RWPE2 (cell line): ENCODE measurements at regions not wholly inside any gene's neighbourhood (a gene's known extent, or its start where the extent isn't known, plus 50 kb on each side); places are given as distances from the start of the nearest gene placed in this dataset.

ENCODE experiments used
- ATAC-seq: fragments of 200-7000 bp; cut with Tn5 transposase; 3 replicates; pipeline ENCODE4 v1.9.1; 2021; ENCODE audit warnings: low read depth
- DNase-seq: peaks from one replicate; pipeline ENCODE4 v3.0.0-alpha.2; 2020; ENCODE audit warnings: low spot score
- H3K27ac ChIP-seq: fragments of 450-650 bp; 2 replicates; pipeline ENCODE4 v1.5.1; 2017; ENCODE audit warnings: mild to moderate bottlenecking; ENCODE audit not compliant: poor library complexity, severe bottlenecking
- H3K27me3 ChIP-seq: fragments of 250-450 bp; sonication (Bioruptor Pico); 2 replicates; pipeline ENCODE4 v1.5.1; 2021; ENCODE audit warnings: mild to moderate bottlenecking, moderate library complexity; ENCODE audit not compliant: insufficient read depth, poor library complexity, severe bottlenecking
- H3K36me3 ChIP-seq: fragments of 250-450 bp; sonication (Bioruptor Pico); 2 replicates; pipeline ENCODE4 v1.5.1; 2020; ENCODE audit warnings: low read depth, mild to moderate bottlenecking, moderate library complexity
- H3K4me1 ChIP-seq: fragments of 250-450 bp; sonication (Bioruptor Pico); 2 replicates; pipeline ENCODE4 v1.5.1; 2021; ENCODE audit warnings: mild to moderate bottlenecking, moderate library complexity; ENCODE audit not compliant: insufficient read depth, poor library complexity, severe bottlenecking
- H3K4me3 ChIP-seq: fragments of 250-450 bp; sonication (Bioruptor Pico); 2 replicates; pipeline ENCODE4 v1.5.1; 2021; ENCODE audit warnings: mild to moderate bottlenecking, moderate library complexity; ENCODE audit not compliant: severe bottlenecking
- H3K9me3 ChIP-seq: fragments of 250-450 bp; sonication (Bioruptor Pico); 2 replicates; pipeline ENCODE4 v1.5.1; 2021; ENCODE audit warnings: mild to moderate bottlenecking, moderate library complexity; ENCODE audit not compliant: severe bottlenecking
- TF ChIP-seq, protein P1 (sequence below): fragments of 450-650 bp; IDR thresholded peaks from one replicate; pipeline ENCODE4 v1.5.1; 2017; ENCODE audit warnings: mild to moderate bottlenecking, moderate library complexity; ENCODE audit not compliant: poor library complexity, severe bottlenecking

DNA sequence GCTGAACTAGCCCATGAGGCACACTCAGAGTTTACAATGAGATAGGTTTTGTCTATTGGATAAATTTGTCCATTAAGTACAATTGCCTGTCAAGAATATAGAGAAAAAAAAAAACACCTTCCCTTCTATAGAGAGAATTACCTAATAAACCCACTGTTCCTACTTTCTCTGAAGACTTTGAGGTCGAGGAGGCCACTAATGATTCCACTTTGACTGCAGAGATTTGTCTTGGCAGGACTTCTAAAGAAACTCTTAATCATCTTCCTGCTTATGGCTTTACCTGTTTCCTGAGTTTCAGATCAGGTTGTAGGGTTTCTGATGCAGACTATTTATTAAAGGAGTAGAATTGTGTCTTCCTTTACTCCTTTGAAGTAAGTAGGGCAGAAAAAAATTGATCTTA, 342.4 kb upstream of the KCNMB2 start:
- ATAC-seq (peak; percentile 79), DNase-seq (no peak)
- peaks cover 21% of the 10 kb centered on the region for H3K4me1 ChIP-seq
- H3K27me3 ChIP-seq: no peaks in the 10 kb centered on the region
- no peaks in the 10 kb centered on the region for H3K9me3 ChIP-seq
- H3K36me3 ChIP-seq: no peaks in the 10 kb centered on the region
- no peak overlapping the region for H3K27ac ChIP-seq
- TF ChIP-seq, protein P1, sequence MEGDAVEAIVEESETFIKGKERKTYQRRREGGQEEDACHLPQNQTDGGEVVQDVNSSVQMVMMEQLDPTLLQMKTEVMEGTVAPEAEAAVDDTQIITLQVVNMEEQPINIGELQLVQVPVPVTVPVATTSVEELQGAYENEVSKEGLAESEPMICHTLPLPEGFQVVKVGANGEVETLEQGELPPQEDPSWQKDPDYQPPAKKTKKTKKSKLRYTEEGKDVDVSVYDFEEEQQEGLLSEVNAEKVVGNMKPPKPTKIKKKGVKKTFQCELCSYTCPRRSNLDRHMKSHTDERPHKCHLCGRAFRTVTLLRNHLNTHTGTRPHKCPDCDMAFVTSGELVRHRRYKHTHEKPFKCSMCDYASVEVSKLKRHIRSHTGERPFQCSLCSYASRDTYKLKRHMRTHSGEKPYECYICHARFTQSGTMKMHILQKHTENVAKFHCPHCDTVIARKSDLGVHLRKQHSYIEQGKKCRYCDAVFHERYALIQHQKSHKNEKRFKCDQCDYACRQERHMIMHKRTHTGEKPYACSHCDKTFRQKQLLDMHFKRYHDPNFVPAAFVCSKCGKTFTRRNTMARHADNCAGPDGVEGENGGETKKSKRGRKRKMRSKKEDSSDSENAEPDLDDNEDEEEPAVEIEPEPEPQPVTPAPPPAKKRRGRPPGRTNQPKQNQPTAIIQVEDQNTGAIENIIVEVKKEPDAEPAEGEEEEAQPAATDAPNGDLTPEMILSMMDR: no peak
- no peak overlapping the region for H3K4me3 ChIP-seq

DNA sequence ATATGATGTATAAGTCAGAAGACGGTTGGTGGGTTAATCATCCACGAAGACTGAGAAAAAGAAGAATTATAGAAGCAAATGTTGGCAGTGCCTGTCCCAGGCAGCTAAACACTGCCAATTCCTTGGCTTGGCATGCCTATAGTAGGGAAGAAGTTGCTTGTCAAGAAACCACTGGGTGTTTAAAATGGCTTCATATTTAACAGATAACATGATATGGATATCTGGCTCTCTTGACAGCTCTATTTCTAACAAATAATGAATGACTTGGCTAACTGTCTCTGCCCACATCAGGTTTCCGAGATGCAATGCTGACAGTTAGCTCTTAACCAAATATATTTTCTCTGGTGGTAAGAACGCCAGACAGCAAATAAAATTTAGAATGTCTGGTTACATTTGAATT, 341.7 kb upstream of the KCNMB2 start:
- ATAC-seq (no peak), DNase-seq (no peak)
- no peak overlapping the region for H3K27ac ChIP-seq

DNA sequence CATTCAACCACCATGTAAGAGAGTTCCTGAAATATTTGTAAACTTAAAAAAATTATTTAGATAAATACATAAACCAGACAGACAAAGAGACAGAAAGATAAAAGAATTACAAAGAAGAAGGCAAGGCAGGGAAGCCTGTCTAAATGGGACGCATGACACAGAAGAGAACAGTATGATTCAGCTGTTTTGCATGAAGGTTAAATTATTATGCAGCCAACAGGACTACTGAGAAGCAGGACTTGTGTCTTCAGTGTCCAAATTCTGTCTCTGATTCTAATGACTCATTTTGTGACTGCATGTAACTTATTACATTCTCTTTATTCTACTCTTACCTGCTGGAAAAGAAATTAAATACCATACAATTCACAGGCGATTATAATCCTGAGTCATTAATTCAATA, 340.4 kb upstream of the KCNMB2 start:
- peak; percentile 81 for ATAC-seq
- no peaks in the 10 kb centered on the region for H3K27me3 ChIP-seq
- DNase-seq: no peak
- H3K4me1 ChIP-seq: peaks cover 21% of the 10 kb centered on the region
- no peaks in the 10 kb centered on the region for H3K9me3 ChIP-seq
- H3K36me3 ChIP-seq: no peaks in the 10 kb centered on the region
- no peak overlapping the region for H3K4me3 ChIP-seq
- TF ChIP-seq, protein P1: no peak
- H3K27ac ChIP-seq: no peak overlapping the region

More for the DNA sequence above, 341.7 kb upstream of the KCNMB2 start:
- TF ChIP-seq, protein P1: no peak
- Histone ChIP-seq H3K4me1 (peaks cover 21% of the 10 kb centered on the region), H3K9me3 (no peaks in the 10 kb centered on the region), H3K4me3 (no peak overlapping the region), H3K36me3 (no peaks in the 10 kb centered on the region), H3K27me3 (no peaks in the 10 kb centered on the region)

DNA sequence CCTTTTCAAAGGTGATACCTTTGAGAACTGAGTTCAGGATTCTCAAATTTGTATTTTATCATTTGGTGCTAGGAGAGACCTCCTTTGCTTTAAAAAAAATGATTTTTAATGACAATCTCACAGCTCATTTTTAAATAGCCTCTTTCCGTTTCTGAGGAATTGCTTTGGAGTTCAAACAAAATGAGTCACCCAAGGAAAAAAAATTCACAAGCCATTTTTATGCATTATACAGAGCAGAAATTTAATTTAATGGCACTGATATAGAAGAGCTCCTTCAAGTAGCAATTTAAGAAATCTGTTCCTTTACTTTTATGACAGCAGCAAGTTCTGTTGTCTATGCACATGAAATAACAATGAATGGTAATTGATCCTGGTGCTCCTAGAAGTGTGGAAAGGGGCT, 337.9 kb upstream of the KCNMB2 start:
- H3K9me3 ChIP-seq: no peaks in the 10 kb centered on the region
- TF ChIP-seq, protein P1: no peak
- DNase-seq: no peak
- H3K36me3 ChIP-seq: no peaks in the 10 kb centered on the region
- peaks cover 19% of the 10 kb centered on the region for H3K4me1 ChIP-seq
- H3K4me3 ChIP-seq: no peak overlapping the region
- no peak overlapping the region for H3K27ac ChIP-seq
- no peaks in the 10 kb centered on the region for H3K27me3 ChIP-seq
- ATAC-seq: peak; percentile 37; the same call in 1 of the 3 replicates

DNA sequence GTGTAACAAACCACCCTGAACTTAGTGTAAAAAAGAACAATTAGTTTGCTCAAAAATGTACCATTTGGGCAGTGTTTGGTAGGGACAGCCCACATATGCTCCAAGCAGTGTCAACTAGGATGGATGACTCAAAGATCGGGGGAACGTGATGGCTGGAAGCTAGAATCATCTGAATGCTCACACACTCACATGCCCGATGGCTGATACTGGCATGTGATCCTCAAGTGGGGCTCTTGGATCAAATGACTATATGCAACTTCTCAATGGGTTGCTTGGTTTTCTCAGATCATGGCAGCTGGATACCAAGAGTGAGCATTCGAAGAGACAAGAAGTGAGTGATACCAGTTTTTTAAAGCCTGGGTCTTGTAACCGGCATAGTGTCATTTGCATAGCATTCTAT, 335.9 kb upstream of the KCNMB2 start:
- Histone ChIP-seq H3K4me1 (peaks cover 8% of the 10 kb centered on the region), H3K27me3 (no peaks in the 10 kb centered on the region), H3K4me3 (no peak overlapping the region), H3K9me3 (no peaks in the 10 kb centered on the region), H3K27ac (no peak overlapping the region), H3K36me3 (no peaks in the 10 kb centered on the region)
- TF ChIP-seq, protein P1: no peak
- DNase-seq (no peak), ATAC-seq (no peak)
